Heart right ventricle (tissue), 16 donors: ENCODE measurements at regions not wholly inside any gene's neighbourhood (a gene's known extent, or its start where the extent isn't known, plus 50 kb on each side); places are given as distances from the start of the nearest gene placed in this dataset.

Experiments
- ATAC-seq, 8 donors: fragments of 200-7000 bp; cut with Tn5 transposase; one replicate each; pipeline ENCODE4 v1.9.1; 2020; ENCODE audit warnings: mild to moderate bottlenecking in 8 of 8, moderate library complexity in 8 of 8, moderate number of reproducible peaks in 1 of 8
- DNase-seq, 2 donors: peaks; one replicate each; pipeline ENCODE4 v3.0.0-alpha.2; 2020
- H3K27ac ChIP-seq, 10 donors: fragments of 200-600 bp; sonication (generic) in 2 of 10; one replicate each; pipeline versions ENCODE4 v1.5.0 to v1.8.0; 2020 to 2022; ENCODE audit warnings: mild to moderate bottlenecking in 3 of 10
- H3K27me3 ChIP-seq, 7 donors: fragments of 200-600 bp; one replicate each; pipeline ENCODE4 v1.8.0; 2021 to 2022; ENCODE audit warnings: mild to moderate bottlenecking in 2 of 7
- H3K36me3 ChIP-seq, 9 donors: fragments of 200-600 bp; sonication (generic) in 1 of 9; one replicate each; pipeline versions ENCODE4 v1.5.0 to v1.8.0; 2020 to 2022; ENCODE audit warnings: mild to moderate bottlenecking in 2 of 9
- H3K4me1 ChIP-seq, 9 donors: fragments of 200-600 bp; sonication (generic) in 1 of 9; one replicate each; pipeline versions ENCODE4 v1.5.0 to v1.8.0; 2020 to 2022; ENCODE audit warnings: mild to moderate bottlenecking in 4 of 9
- H3K4me3 ChIP-seq, 10 donors: fragments of 200-600 bp; sonication (generic) in 2 of 10; one replicate each; pipeline versions ENCODE4 v1.5.0 to v1.8.0; 2020 to 2022; ENCODE audit warnings: mild to moderate bottlenecking in 7 of 10, moderate library complexity in 2 of 10
- H3K9me3 ChIP-seq, 11 donors: fragments of 200-600 bp in 10 of 11; sonication (generic) in 2 of 11; one replicate each; pipeline versions ENCODE4 v1.5.0 to v1.8.0; 2013 to 2022; ENCODE audit warnings: mild to moderate bottlenecking in 2 of 11, control low read depth in 1 of 11, moderate library complexity in 1 of 11
- CTCF ChIP-seq, 9 donors: fragments of 200-600 bp; sonication (generic) in 2 of 9; IDR thresholded peaks; one replicate each; pipeline versions ENCODE4 v1.5.0 to v1.8.0; 2021 to 2022; ENCODE audit warnings: antibody characterized with exemption in 9 of 9, mild to moderate bottlenecking in 5 of 9, moderate library complexity in 1 of 9
- WGBS, 2 donors: extraction: QIAGEN DNeasy Blood & Tissue Kit; methylation state at CpG; one replicate each; pipeline ENCODE4 v1.1.7; 2013; ENCODE audit warnings: inconsistent platforms in 1 of 2; 5-methylcytosine and 5-hydroxymethylcytosine counted together
- intact Hi-C, 10 donors: fragments of 100-400 bp; cut with DNase I; formaldehyde crosslinking; loops; one replicate each; pipeline versions ENCODE4 v1.11.1 to v1.14.2; 2022
- donor health status: Arrhythmogenic right ventricular cardiomyopathy.
- donor health status: ischemic (EF 13 %, LVEDD 7.1; RV severe dilation, severe dysfunction).
- donor health status: healthy with polysubstance abuse.
- donor health status: DM: no; HTN: yes; CAD: no.
- donor health status: DM: no; HTN: no; CAD: no.
- donor health status: ischemic (EF 25% LVEDD 6.9; RV normal size, moderate dysfunction).
- donor health status: ischemic (EF 25% LVEDD 5.7; RV mildly dilated, moderate dysfunction).
- donor health status: healthy.
- donor health status: DM: yes; HTN: yes; CAD: no.
- donor health status: Ischemic cardiomyopathy.
- donor health status: ischemic (EF 35%, LVEDD 5.7; RV mildly dilated, moderate dysfunction).
- donor health status: nonischemic (EF 11% LVEDD 7.7; RV severe dilation, severe dysfunction).
- donor health status: DM: yes; HTN: yes; CAD: no.
- donor health status: PGD.
- donor health status: ischemic (EF 29% LVEDD 5.4; RV normal size, mild dysfunction).
- donor health status: nonischemic (EF 23%, LVEDD 6.1; RV moderate dilation, normal function).

- Histone ChIP-seq H3K27me3 (no peaks in the 10 kb centered on the region), H3K4me3 (no peak overlapping the region), H3K4me1 (no peaks in the 10 kb centered on the region), H3K27ac (no peak overlapping the region), H3K36me3 (no peaks in the 10 kb centered on the region), H3K9me3 (no peaks in the 10 kb centered on the region)
- TF ChIP-seq CTCF (IDR thresholded peaks at IDR 0.05) = no peak
- ATAC-seq (no peak), DNase-seq (no peak)
- intact Hi-C loops = no loop called here
- 89 to 100% methylated on average over 1 of the region's 1 CpG for WGBS, 2 donors
These were observed 541.1 kb upstream of the GRAMD2B start for GRCh38 chr5:125882061-125882460.

GRCh38 chr5:125883223-125883622 is 540.0 kb upstream of the GRAMD2B start:
- Histone ChIP-seq H3K27ac (no peak overlapping the region), H3K9me3 (no peaks in the 10 kb centered on the region), H3K4me1 (no peaks in the 10 kb centered on the region), H3K36me3 (no peaks in the 10 kb centered on the region), H3K4me3 (no peak overlapping the region), H3K27me3 (no peaks in the 10 kb centered on the region)
- intact Hi-C loops = no loop called here
- TF ChIP-seq CTCF (IDR thresholded peaks at IDR 0.05) = no peak
- DNase-seq = no peak
- no peak for ATAC-seq
- 89 to 90% methylated on average over 4 of the region's 4 CpGs for WGBS, 2 donors

- DNase-seq (no peak), ATAC-seq (no peak)
- H3K9me3 ChIP-seq = peaks cover 0 to 3% (median 0%) of the 10 kb centered on the region in 11 donors
- TF ChIP-seq CTCF (IDR thresholded peaks at IDR 0.05) = no peak
- H3K27me3 ChIP-seq = no peaks in the 10 kb centered on the region
- H3K4me1 ChIP-seq = peaks cover 0 to 15% (median 8%) of the 10 kb centered on the region in 9 donors
- no peaks in the 10 kb centered on the region for H3K36me3 ChIP-seq
- intact Hi-C loops = no loop called here
- no peak overlapping the region for H3K4me3 ChIP-seq
- H3K27ac ChIP-seq = no peak overlapping the region
These were observed 534.9 kb upstream of the GRAMD2B start for GRCh38 chr5:125888358-125888757.

- no peak for DNase-seq
- ATAC-seq = no peak
- no peak overlapping the region for H3K4me3 ChIP-seq
These were observed 532.7 kb upstream of the GRAMD2B start for GRCh38 chr5:125890511-125890931.

More at GRCh38 chr5:125890511-125890931, 532.7 kb upstream of the GRAMD2B start:
- Histone ChIP-seq H3K27me3 (no peaks in the 10 kb centered on the region), H3K36me3 (no peaks in the 10 kb centered on the region), H3K9me3 (peaks cover 0 to 8% (median 0%) of the 10 kb centered on the region in 11 donors), H3K4me1 (peaks cover 0 to 15% (median 8%) of the 10 kb centered on the region in 9 donors), H3K27ac (no peak overlapping the region)
- TF ChIP-seq CTCF (IDR thresholded peaks at IDR 0.05) = no peak
- intact Hi-C loops = no loop called here
